ENCODE measurements at regions not wholly inside any gene's neighbourhood (a gene's known extent, or its start where the extent isn't known, plus 50 kb on each side); places are given as distances from the start of the nearest gene placed in this dataset.

DNA sequence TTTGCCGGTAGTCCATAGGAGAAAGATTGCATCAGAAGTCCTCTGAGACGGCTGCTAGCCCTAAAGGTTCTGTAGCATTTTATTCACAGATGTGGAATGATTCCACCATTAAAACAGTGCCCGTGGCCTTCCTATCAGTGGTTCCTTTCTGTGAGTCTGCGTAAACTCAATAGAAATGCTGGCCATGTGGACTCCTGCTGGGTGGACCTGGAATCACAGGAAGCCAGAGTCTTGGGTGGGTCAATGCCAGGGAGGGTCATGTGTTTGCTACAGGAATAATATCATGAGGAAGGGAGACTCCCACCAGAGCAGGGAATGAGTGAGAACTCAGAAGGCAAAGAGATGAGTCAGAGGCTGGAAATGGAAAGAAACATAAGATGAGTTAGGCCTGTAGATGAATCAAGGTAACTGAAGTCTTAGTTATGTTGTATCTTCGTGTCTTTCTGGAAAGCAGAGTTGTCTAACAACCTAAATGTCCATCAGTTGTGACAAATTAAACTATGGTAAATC is 410.4 kb upstream of the AUTS2 start:
- no peak for TF ChIP-seq ZNF274 (IDR thresholded peaks at IDR 0.05; ENCODE audit: low read depth, low read length)

DNA sequence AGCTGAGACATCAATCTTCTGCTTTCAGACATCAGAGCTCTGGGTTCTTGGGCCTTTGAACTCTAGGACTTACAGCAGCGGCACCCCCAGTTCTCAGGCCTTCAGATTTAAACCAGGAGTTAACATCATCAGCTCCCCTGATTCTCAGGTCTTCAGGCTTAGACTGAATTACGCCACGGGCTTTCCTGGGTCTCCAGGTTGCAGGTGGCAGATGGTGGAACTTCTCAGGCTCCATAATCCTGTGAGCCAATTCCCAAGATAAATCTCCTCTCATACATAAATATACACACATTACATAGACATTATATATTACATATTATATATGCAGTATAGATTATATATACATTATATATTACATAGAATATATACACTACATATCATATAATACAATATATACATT is 408.9 kb upstream of the AUTS2 start:
- TF ChIP-seq ZNF274 (IDR thresholded peaks at IDR 0.05; ENCODE audit: low read depth, low read length) = no peak
- H3K4me3 ChIP-seq (ENCODE audit: low read length) = no peak overlapping the region

More for the DNA sequence above, 410.4 kb upstream of the AUTS2 start:
- no peak overlapping the region for H3K4me3 ChIP-seq (ENCODE audit: low read length)

DNA sequence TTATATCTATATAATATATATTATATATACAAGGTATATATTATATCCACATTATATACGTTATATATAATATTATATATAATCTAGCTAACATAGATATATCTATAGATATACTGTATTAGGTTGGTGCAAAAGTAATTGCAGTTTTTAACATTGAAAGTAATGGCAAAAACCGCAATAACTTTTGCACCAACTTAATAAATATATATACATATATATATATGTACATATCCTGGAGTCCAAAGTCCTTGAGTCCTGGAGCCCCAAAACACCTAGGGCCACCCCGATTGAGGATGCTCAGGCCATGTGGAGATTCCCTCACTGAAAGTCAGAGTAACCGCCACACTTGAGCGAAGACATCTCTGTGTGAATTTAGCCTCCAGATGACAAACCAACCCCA is 408.2 kb upstream of the AUTS2 start:
- TF ChIP-seq ZNF274 (IDR thresholded peaks at IDR 0.05; ENCODE audit: low read depth, low read length) = no peak
- no peak overlapping the region for H3K4me3 ChIP-seq (ENCODE audit: low read length)

DNA sequence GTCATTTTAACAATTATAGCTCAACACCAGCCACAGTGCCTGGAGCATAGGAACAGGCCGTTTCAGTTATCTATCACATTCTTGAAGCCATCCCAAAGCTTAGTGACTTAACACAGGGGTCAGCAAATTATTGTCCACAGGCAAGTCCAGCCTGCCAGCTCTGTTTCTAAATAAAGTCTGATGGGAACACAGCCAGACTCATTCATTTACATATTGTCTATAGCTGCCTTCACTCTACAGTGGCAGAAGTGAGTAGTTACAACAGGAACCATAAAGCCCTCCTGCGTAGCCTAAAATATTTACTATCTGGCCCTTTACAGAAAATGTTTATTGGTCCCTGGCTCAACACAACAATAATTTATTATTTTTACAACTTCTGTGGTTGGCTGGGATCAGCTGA is 407.5 kb upstream of the AUTS2 start:
- H3K4me3 ChIP-seq (ENCODE audit: low read length) = no peak overlapping the region
- no peak for TF ChIP-seq ZNF274 (IDR thresholded peaks at IDR 0.05; ENCODE audit: low read depth, low read length)

DNA sequence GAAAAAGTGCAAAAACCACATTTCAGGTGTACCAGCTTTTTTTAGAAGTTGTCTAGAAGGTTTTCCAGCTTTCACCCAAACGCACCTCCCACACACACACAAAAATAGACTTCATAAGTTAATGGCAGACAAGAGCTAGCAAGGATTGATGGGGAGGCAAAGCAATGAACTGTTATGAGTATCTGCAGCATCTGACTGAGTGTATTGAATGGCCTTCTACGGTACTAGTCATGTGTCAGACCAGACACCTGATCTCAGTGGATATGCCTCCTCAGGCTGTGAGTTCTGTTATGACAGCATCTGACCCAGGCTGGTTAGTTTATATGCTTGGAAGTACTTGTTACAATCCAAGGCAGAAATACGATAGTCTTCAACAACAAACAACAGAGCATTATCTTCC is 406.1 kb upstream of the AUTS2 start:
- no peak overlapping the region for H3K4me3 ChIP-seq (ENCODE audit: low read length)
- TF ChIP-seq ZNF274 (IDR thresholded peaks at IDR 0.05; ENCODE audit: low read depth, low read length) = no peak

DNA sequence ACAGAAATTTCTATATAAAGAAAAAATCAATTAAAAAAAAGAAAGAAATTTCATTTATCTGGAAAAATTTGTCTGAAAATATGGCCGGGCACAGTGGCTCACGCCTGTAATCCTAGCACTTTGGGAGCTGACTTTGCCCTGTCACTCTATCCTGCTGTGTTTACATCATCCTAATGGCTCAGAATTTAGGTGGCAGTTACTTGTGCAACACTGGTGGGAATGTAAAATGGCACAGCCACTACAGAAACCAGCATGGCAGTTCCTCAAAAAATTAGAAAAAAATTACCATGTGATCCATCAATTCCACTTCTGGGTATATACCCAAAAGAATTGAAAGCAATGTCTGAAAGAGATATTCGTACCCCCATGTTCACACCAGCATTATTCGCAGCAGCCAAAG is 405.2 kb upstream of the AUTS2 start:
- H3K4me3 ChIP-seq (ENCODE audit: low read length) = no peak overlapping the region
- TF ChIP-seq ZNF274 (IDR thresholded peaks at IDR 0.05; ENCODE audit: low read depth, low read length) = no peak

DNA sequence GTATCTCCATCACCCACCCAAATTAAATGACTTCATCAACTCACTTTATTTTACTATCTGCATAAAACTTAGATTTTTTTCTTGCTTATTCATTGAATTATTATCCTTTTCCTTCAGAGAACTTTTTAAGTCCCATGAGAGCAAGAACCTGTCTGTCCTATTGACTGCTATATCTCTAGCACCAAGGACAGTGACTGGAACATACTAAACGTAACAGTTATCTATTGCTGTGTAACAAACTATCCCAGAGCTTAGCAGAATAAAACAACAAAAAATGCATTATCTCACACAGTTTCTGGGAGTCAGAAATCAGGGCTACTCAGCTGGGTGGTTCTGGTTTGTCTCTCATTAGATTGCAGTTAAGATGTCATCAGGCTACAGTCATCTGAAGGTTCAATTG is 401.7 kb upstream of the AUTS2 start:
- no peak overlapping the region for H3K4me3 ChIP-seq (ENCODE audit: low read length)
- TF ChIP-seq ZNF274 (IDR thresholded peaks at IDR 0.05; ENCODE audit: low read depth, low read length) = no peak

DNA sequence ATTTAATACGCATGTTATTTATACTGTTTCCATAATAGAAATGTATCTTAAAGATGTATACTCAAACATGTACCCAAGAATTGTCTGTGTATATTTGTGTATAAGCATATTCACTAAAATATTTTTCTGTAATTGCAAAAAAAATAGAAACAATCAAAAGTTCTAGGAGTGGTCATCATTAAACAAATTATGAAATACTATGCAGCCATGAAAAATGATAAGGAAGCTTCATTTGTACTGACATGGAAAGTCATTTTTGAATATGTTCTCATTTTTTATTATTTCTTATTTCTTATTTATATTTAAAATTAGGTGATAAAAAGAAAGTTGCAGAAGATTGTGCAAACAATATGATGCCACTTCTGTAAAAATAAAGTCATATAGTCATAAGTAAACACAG is 400.0 kb upstream of the AUTS2 start:
- no peak for TF ChIP-seq ZNF274 (IDR thresholded peaks at IDR 0.05; ENCODE audit: low read depth, low read length)
- H3K4me3 ChIP-seq (ENCODE audit: low read length) = no peak overlapping the region

DNA sequence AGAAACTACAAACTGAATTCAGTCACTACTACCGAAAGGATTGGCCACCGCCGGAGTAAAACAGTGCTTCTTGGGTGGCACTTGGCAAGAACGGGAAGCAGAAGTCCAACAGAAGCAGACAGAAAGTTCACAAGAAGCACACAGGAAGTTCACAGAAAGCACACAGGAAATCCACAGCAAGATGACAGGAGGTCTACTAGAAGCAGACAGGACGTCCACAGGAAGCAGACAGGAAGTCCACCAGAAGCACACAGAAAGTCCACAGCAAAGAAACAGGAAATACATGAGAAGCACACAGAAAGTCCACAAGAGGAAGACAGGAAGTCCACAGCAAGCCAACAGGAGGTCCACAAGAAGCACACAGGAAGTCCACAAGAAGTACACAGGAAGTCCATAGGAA is 399.2 kb upstream of the AUTS2 start:
- TF ChIP-seq ZNF274 (IDR thresholded peaks at IDR 0.05; ENCODE audit: low read depth, low read length) = no peak
- H3K4me3 ChIP-seq (ENCODE audit: low read length) = no peak overlapping the region

DNA sequence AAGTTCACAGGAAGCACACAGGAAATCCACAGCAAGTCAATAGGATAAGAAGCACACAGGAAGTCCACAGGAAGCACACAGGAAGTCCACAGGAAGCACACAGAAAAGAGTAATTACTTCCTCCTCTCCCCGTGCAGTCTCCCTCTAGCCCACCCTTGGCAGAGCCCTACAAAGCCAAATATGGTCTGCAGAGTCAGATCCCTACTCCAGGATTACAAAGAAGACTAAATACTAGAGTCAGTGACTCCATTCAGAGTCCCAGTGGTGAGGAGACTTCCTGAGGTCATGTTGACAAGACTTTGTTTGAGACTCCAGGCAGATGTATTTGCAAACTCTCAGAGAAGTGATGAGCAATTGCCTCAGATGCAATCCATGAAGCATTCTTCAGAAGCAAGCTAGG is 398.6 kb upstream of the AUTS2 start:
- H3K4me3 ChIP-seq (ENCODE audit: low read length) = no peak overlapping the region
- no peak for TF ChIP-seq ZNF274 (IDR thresholded peaks at IDR 0.05; ENCODE audit: low read depth, low read length)

DNA sequence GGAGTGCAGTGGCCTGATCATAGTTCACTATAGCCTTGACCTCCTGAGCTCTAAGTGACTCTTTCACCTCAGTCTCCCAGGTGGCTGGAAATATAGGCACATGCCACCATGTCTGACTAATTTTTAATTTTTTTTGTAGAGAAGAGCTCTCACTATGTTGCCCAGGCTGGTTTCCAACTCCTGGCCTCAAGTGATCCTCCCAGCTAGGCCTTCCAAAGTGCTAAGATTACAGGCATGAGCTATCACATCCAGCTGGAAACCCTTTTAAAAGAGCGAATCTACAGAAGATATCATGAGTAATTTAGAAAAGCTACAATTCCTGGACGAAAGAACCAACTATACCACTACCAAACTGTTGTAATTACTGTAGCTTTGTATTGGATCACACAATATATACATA is 394.4 kb upstream of the AUTS2 start:
- no peak for TF ChIP-seq ZNF274 (IDR thresholded peaks at IDR 0.05; ENCODE audit: low read depth, low read length)
- no peak overlapping the region for H3K4me3 ChIP-seq (ENCODE audit: low read length)

DNA sequence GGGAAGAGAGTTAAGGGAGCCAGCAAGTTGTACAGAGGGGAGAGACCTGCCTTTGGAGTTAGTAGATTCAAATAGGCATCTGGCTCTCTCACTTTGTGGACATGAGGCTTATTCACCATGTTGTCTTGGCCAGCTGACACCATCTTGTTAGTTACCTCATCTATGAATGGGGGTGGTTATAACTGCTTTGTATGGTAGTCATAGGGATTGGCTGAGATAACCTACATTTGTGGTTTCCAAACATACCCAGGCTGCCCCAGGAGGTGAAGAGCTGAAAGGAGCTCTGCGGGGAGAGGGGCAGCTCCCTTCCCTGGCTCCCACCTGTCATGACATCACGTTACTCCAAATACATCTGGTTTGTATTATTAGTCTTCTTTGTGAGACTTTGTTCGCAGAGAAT is 393.3 kb upstream of the AUTS2 start:
- no peak for TF ChIP-seq ZNF274 (IDR thresholded peaks at IDR 0.05; ENCODE audit: low read depth, low read length)
- H3K4me3 ChIP-seq (ENCODE audit: low read length) = no peak overlapping the region

DNA sequence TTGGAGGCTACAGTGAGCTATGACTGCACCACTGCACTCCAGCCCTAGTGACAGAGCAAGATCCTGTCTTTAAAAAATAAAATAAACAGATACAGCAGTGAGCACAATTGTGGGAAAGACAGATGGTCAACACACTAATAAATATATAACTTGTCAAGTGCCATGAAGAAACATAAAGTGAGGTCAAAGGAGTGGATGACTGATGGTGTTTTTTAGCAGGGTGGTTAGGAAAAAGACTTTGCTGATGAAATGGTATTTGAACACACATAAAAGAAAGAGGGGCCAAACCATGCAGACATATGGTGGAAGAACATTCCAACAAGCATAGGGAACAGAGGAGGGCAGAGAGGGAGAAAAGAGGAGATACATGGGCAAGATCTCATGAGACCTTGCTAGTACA is 392.7 kb upstream of the AUTS2 start:
- no peak for TF ChIP-seq ZNF274 (IDR thresholded peaks at IDR 0.05; ENCODE audit: low read depth, low read length)
- no peak overlapping the region for H3K4me3 ChIP-seq (ENCODE audit: low read length)

DNA sequence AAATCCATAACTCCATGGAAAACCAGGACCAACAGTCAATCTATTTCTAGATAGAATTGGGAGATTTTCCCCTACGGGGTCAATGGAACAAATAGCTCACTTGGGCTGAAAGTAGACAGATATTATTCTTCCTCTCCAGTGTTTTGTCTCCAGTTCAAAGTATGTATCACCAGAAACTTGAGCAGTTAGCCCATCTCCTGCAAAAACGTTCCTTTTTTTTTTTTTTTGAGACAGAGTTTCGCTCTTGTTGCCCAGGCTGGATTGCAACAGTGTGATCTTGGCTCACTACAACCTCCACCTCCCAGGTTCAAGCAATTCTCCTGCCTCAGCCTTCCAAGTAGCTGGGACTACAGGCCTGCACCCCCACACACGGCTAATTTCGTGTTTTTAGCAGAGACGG is 390.0 kb upstream of the AUTS2 start:
- no peak for TF ChIP-seq ZNF274 (IDR thresholded peaks at IDR 0.05; ENCODE audit: low read depth, low read length)
- H3K4me3 ChIP-seq (ENCODE audit: low read length) = no peak overlapping the region

DNA sequence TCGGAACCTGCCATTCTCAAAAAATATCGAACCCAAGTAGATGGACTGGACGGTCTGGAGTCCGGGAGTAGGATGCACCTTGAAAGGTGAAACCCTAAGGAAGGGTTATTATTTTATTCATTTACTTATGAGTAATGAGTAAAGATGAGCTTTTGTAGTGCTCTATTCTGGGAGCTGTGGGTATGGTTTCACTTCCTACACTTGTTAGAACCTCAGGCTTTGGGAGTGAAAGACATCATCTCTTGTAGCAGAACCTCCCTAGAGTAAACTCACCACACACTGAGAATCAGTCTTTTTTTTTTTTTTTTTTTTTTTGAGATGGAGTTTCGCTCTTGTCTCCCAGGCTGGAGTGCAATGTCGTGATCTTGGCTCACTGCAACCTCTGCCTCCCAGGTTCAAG is 389.4 kb upstream of the AUTS2 start:
- no peak overlapping the region for H3K4me3 ChIP-seq (ENCODE audit: low read length)
- TF ChIP-seq ZNF274 (IDR thresholded peaks at IDR 0.05; ENCODE audit: low read depth, low read length) = no peak

DNA sequence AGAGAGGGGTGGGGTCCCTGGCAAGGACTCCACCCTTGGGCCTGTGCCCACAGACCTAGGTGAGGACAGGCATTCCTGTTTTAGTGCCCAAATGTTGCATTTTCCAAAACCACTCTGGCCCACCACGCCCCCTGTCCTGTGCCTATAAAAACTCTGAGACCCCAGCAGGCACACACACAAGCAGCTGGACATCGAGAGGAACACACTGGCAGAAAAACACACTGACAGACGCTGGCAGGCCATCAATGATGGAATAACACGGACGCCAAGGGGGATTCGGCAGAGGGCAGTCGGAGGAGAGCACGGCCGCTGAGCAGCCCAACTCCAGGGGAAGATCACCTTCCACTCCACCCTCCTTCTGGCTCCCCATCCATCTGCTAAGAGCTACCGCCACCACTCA is 386.9 kb upstream of the AUTS2 start:
- H3K4me3 ChIP-seq (ENCODE audit: low read length) = no peak overlapping the region
- TF ChIP-seq ZNF274 (IDR thresholded peaks at IDR 0.05; ENCODE audit: low read depth, low read length) = no peak

Measured in GM08714 (cell line).